ENCODE measurements at regions not wholly inside any gene's neighbourhood (a gene's known extent, or its start where the extent isn't known, plus 50 kb on each side); places are given as distances from the start of the nearest gene placed in this dataset.

DNA sequence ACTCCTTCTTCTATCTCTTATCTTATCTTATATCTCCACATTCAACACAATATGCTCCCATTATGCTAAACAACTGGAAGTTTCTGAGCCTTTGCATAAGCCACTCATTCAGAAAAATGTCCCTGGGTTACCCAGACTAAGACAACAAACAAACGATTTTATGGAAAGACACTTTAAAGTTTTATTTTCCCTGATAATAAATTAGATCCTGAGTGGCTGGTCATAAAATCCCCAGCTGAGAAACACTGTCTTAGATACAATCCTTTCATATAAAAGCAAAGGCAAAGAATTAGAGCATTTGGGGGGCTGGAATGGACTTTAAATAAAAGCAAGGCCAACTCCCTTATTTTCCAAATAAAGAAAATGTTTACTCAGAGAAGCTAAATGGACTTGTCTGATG lies 322.3 kb downstream of the GBE1 start:
- WGBS: 80% methylated on average over 1 of the region's 1 CpG
- Histone ChIP-seq H3K9me3 (ENCODE audit: insufficient read depth, low read depth, low read length) (no peaks in the 10 kb centered on the region), H3K9ac (ENCODE audit: low read depth, low read length) (no peak overlapping the region), H3K27ac (ENCODE audit: low read depth, low read length) (no peak overlapping the region), H3K4me3 (ENCODE audit: low read length) (no peak overlapping the region), H3K27me3 (ENCODE audit: insufficient read depth, low read length) (no peaks in the 10 kb centered on the region), H3K4me1 (ENCODE audit: insufficient read depth, low read length) (no peaks in the 10 kb centered on the region), H3K36me3 (ENCODE audit: insufficient read depth, low read length) (no peaks in the 10 kb centered on the region)

DNA sequence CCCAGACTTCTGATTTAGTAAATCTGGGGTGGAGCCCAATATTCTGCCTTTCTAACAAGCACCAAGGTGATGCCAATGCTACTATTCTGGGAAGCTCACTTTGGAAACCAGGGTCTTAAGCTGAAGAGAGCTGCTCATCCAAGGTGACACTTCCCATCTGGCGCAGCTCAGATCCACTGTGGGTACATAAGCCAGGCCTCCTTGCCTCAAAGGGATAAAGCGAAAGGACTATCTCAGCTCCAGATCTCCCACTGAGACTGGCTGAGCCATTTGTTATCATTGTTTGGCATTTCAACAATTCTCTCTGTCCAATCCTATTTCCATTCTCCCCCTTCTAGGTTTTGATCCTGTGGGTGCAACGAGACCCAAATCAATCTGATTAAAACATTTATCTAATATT lies 323.8 kb downstream of the GBE1 start:
- Histone ChIP-seq H3K9ac (ENCODE audit: low read depth, low read length) (no peak overlapping the region), H3K36me3 (ENCODE audit: insufficient read depth, low read length) (no peaks in the 10 kb centered on the region), H3K4me3 (ENCODE audit: low read length) (no peak overlapping the region), H3K9me3 (ENCODE audit: insufficient read depth, low read depth, low read length) (no peaks in the 10 kb centered on the region), H3K27me3 (ENCODE audit: insufficient read depth, low read length) (no peaks in the 10 kb centered on the region), H3K4me1 (ENCODE audit: insufficient read depth, low read length) (no peaks in the 10 kb centered on the region), H3K27ac (ENCODE audit: low read depth, low read length) (no peak overlapping the region)
- 85% methylated on average over 3 of the region's 3 CpGs for WGBS

DNA sequence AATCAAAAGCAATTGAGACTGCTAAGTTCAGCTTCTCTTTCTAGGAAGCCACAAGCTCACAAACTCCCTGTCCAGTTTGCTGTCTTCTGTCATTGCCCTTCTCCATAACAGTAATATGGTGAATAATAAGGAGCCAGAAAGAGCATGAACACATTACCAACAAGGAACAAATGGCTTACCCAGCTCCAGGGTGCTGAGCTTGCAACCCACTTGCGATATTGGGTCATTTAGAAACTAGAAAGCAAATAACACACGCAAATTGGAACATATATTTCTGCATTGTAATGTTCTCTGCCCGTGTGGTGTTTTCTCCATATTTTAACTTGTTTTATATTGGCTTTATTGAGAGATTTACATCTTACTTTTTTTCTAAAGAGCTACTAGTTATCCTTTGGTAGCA lies 325.3 kb downstream of the GBE1 start:
- Histone ChIP-seq H3K27me3 (ENCODE audit: insufficient read depth, low read length) (no peaks in the 10 kb centered on the region), H3K9ac (ENCODE audit: low read depth, low read length) (no peak overlapping the region), H3K27ac (ENCODE audit: low read depth, low read length) (no peak overlapping the region), H3K4me3 (ENCODE audit: low read length) (no peak overlapping the region), H3K36me3 (ENCODE audit: insufficient read depth, low read length) (no peaks in the 10 kb centered on the region), H3K9me3 (ENCODE audit: insufficient read depth, low read depth, low read length) (no peaks in the 10 kb centered on the region), H3K4me1 (ENCODE audit: insufficient read depth, low read length) (no peaks in the 10 kb centered on the region)
- 98% methylated on average over 3 of the region's 3 CpGs for WGBS

DNA sequence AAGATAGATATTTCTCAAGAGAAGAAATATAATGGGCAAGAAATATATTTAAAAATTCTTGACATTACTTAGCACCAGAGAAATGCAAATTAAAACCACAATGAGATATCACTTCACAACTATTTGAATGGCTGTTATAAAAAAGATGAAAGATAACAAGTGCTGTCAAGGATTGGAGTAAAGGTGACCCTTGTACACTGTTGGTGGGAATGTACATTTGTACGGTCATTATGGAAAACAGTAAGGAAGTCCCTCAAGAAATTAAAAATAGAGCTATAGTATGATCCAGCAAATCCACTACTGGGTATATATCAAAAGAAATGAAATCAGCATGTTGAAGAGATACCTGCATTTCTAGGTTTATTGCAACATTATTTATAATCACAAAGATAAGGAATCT lies 326.4 kb downstream of the GBE1 start:
- no peaks in the 10 kb centered on the region for H3K27me3 ChIP-seq (ENCODE audit: insufficient read depth, low read length)
- H3K36me3 ChIP-seq (ENCODE audit: insufficient read depth, low read length): no peaks in the 10 kb centered on the region
- H3K27ac ChIP-seq (ENCODE audit: low read depth, low read length): no peak overlapping the region
- no peaks in the 10 kb centered on the region for H3K9me3 ChIP-seq (ENCODE audit: insufficient read depth, low read depth, low read length)
- no peak overlapping the region for H3K9ac ChIP-seq (ENCODE audit: low read depth, low read length)
- H3K4me3 ChIP-seq (ENCODE audit: low read length): no peak overlapping the region
- WGBS: 100% methylated on average over 1 of the region's 1 CpG
- H3K4me1 ChIP-seq (ENCODE audit: insufficient read depth, low read length): no peaks in the 10 kb centered on the region

GRCh38 chr3:81434161-81434560 lies 327.3 kb downstream of the GBE1 start:
- no peaks in the 10 kb centered on the region for H3K4me1 ChIP-seq (ENCODE audit: insufficient read depth, low read length)
- H3K4me3 ChIP-seq (ENCODE audit: low read length): no peak overlapping the region
- H3K36me3 ChIP-seq (ENCODE audit: insufficient read depth, low read length): no peaks in the 10 kb centered on the region
- H3K9me3 ChIP-seq (ENCODE audit: insufficient read depth, low read depth, low read length): no peaks in the 10 kb centered on the region
- H3K27me3 ChIP-seq (ENCODE audit: insufficient read depth, low read length): no peaks in the 10 kb centered on the region
- H3K9ac ChIP-seq (ENCODE audit: low read depth, low read length): no peak overlapping the region
- no peak overlapping the region for H3K27ac ChIP-seq (ENCODE audit: low read depth, low read length)
- 99% methylated on average over 3 of the region's 3 CpGs for WGBS

GRCh38 chr3:81433675-81434074 lies 327.8 kb downstream of the GBE1 start:
- 98% methylated on average over 2 of the region's 3 CpGs for WGBS
- 0 out of 2 replicates have a peak, but pooled peaks cover under 1% of the 10 kb centered on the region for H3K4me1 ChIP-seq (ENCODE audit: insufficient read depth, low read length)
- no peaks in the 10 kb centered on the region for H3K27me3 ChIP-seq (ENCODE audit: insufficient read depth, low read length)
- no peak overlapping the region for H3K27ac ChIP-seq (ENCODE audit: low read depth, low read length)
- H3K9me3 ChIP-seq (ENCODE audit: insufficient read depth, low read depth, low read length): no peaks in the 10 kb centered on the region
- no peak overlapping the region for H3K9ac ChIP-seq (ENCODE audit: low read depth, low read length)
- no peaks in the 10 kb centered on the region for H3K36me3 ChIP-seq (ENCODE audit: insufficient read depth, low read length)
- no peak overlapping the region for H3K4me3 ChIP-seq (ENCODE audit: low read length)

DNA sequence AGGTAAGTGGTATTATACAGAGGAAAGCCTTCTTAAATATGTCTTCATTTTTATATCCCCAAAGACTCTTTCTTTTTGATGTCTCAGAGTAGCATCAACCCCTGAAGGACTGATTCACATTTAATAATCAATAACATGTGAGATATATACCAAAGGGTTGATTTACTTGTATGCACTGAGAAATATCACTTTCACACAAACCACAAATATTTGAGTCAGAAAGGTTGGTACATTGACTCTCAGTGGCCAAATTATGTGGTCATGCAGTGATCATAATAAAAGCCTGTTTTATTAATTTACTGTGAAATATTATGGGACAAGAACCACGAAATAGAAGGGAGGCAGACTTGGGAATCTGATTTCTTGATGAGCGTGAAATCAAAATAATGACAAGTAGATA lies 329.0 kb downstream of the GBE1 start:
- no peaks in the 10 kb centered on the region for H3K9me3 ChIP-seq (ENCODE audit: insufficient read depth, low read depth, low read length)
- no peaks in the 10 kb centered on the region for H3K36me3 ChIP-seq (ENCODE audit: insufficient read depth, low read length)
- no peak overlapping the region for H3K4me3 ChIP-seq (ENCODE audit: low read length)
- WGBS: 97% methylated on average over 2 of the region's 2 CpGs
- no peaks in the 10 kb centered on the region for H3K27me3 ChIP-seq (ENCODE audit: insufficient read depth, low read length)
- no peak overlapping the region for H3K9ac ChIP-seq (ENCODE audit: low read depth, low read length)
- H3K4me1 ChIP-seq (ENCODE audit: insufficient read depth, low read length): peaks cover 12% of the 10 kb centered on the region
- no peak overlapping the region for H3K27ac ChIP-seq (ENCODE audit: low read depth, low read length)

DNA sequence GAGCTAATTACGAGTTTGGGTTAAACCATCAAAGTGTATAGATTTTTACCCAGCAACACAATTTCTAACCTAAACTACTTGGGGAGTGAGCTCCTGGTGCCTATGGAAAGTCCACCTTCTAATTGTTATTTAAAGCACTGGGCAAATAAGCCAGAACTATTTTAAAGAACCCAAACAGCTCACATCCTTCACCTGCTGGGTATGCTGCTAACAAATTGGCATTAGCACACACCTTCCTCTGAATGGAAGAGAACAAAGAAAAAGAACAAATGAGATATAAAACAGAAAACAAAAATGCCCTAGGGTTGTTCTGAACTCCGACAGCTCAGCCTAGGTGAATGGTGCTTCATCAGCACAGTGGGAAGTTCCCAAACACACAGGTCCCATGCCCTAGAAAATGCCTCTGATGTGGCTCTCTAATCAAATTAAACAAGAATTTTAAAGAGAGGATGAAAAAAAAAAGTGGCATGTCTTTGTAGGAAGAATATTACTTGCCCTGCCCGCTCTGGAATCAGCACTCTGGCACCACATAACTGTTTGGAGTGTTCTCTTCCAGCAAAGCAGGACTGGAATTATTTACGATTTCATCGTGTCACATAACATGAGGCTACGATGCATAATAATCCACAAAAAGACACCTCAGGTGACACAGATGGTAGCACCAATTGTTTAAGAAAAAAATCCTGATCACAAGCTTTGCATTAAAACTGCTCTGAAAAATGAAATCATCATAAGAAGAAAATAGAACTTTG lies 334.4 kb downstream of the GBE1 start:
- no peaks in the 10 kb centered on the region for H3K36me3 ChIP-seq (ENCODE audit: insufficient read depth, low read length)
- H3K4me1 ChIP-seq (ENCODE audit: insufficient read depth, low read length): peaks cover 41% of the 10 kb centered on the region
- H3K9me3 ChIP-seq (ENCODE audit: insufficient read depth, low read depth, low read length): no peaks in the 10 kb centered on the region
- H3K9ac ChIP-seq (ENCODE audit: low read depth, low read length): no peak overlapping the region
- H3K27me3 ChIP-seq (ENCODE audit: insufficient read depth, low read length): no peaks in the 10 kb centered on the region
- no peak overlapping the region for H3K4me3 ChIP-seq (ENCODE audit: low read length)
- WGBS: 78% methylated on average over 5 of the region's 6 CpGs
- peak overlapping the region; percentile 17; the same call in 1 of the 2 replicates for H3K27ac ChIP-seq (ENCODE audit: low read depth, low read length)

GRCh38 chr3:81425198-81425868 lies 336.1 kb downstream of the GBE1 start:
- Histone ChIP-seq H3K4me1 (ENCODE audit: insufficient read depth, low read length) (peaks cover 41% of the 10 kb centered on the region), H3K9ac (ENCODE audit: low read depth, low read length) (no peak overlapping the region), H3K4me3 (ENCODE audit: low read length) (no peak overlapping the region), H3K36me3 (ENCODE audit: insufficient read depth, low read length) (no peaks in the 10 kb centered on the region), H3K27me3 (ENCODE audit: insufficient read depth, low read length) (no peaks in the 10 kb centered on the region), H3K27ac (ENCODE audit: low read depth, low read length) (peak overlapping the region; percentile 42), H3K9me3 (ENCODE audit: insufficient read depth, low read depth, low read length) (no peaks in the 10 kb centered on the region)
- WGBS: 73% methylated on average over 4 of the region's 5 CpGs

DNA sequence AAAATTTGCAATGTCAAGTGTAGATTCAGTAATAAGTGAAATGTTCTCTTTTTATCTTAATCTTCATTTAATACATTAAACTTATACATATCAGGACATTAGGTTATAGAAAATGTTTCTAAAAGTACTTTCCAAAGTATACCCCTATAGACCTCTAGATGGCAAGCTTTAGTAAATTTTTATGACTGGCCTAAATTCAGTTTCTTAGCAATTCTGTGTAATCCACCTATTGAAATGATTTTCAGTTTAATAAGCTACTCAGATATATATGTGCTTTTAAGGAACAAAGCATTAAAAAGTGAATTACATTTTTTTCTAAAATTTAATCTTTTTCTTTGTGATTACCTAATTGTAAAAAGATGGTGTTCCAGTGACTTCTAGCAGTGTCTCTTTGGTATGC lies 342.2 kb downstream of the GBE1 start:
- no peak overlapping the region for H3K27ac ChIP-seq (ENCODE audit: low read depth, low read length)
- H3K36me3 ChIP-seq (ENCODE audit: insufficient read depth, low read length): no peaks in the 10 kb centered on the region
- no peak overlapping the region for H3K4me3 ChIP-seq (ENCODE audit: low read length)
- no peak overlapping the region for H3K9ac ChIP-seq (ENCODE audit: low read depth, low read length)
- H3K27me3 ChIP-seq (ENCODE audit: insufficient read depth, low read length): no peaks in the 10 kb centered on the region
- H3K9me3 ChIP-seq (ENCODE audit: insufficient read depth, low read depth, low read length): no peaks in the 10 kb centered on the region
- H3K4me1 ChIP-seq (ENCODE audit: insufficient read depth, low read length): no peaks in the 10 kb centered on the region

- no peaks in the 10 kb centered on the region for H3K27me3 ChIP-seq (ENCODE audit: insufficient read depth, low read length)
- 86% methylated on average over 1 of the region's 2 CpGs for WGBS
- no peaks in the 10 kb centered on the region for H3K9me3 ChIP-seq (ENCODE audit: insufficient read depth, low read depth, low read length)
- no peak overlapping the region for H3K4me3 ChIP-seq (ENCODE audit: low read length)
- H3K36me3 ChIP-seq (ENCODE audit: insufficient read depth, low read length): no peaks in the 10 kb centered on the region
- no peak overlapping the region for H3K27ac ChIP-seq (ENCODE audit: low read depth, low read length)
- no peaks in the 10 kb centered on the region for H3K4me1 ChIP-seq (ENCODE audit: insufficient read depth, low read length)
- no peak overlapping the region for H3K9ac ChIP-seq (ENCODE audit: low read depth, low read length)
Observed at GRCh38 chr3:81416812-81417211, 344.6 kb downstream of the GBE1 start.

Data from HUES64 (cell line).